NOMO-1 treated with DMSO at 0.1 percent for 48 hours (cell line): ENCODE measurements at regions not wholly inside any gene's neighbourhood (a gene's known extent, or its start where the extent isn't known, plus 50 kb on each side); places are given as distances from the start of the nearest gene placed in this dataset.
A peak's percentile ranks its signal among the peaks of the same experiment; 100 is the strongest.
"Not testable (repeated sequence)": the region's sequence is repeated elsewhere in the genome, so short reads cannot be mapped to it uniquely, and the experiment has no call there.

Experiments used
- DNase-seq: peaks from one replicate; lab custom pipeline; 2025; ENCODE audit not compliant: unreplicated experiment; lab: John Stamatoyannopoulos, UW

- DNase-seq = no peak
These were observed 1352.2 kb upstream of the PRR20A start for GRCh38 chr13:55788548-55788947.

DNA sequence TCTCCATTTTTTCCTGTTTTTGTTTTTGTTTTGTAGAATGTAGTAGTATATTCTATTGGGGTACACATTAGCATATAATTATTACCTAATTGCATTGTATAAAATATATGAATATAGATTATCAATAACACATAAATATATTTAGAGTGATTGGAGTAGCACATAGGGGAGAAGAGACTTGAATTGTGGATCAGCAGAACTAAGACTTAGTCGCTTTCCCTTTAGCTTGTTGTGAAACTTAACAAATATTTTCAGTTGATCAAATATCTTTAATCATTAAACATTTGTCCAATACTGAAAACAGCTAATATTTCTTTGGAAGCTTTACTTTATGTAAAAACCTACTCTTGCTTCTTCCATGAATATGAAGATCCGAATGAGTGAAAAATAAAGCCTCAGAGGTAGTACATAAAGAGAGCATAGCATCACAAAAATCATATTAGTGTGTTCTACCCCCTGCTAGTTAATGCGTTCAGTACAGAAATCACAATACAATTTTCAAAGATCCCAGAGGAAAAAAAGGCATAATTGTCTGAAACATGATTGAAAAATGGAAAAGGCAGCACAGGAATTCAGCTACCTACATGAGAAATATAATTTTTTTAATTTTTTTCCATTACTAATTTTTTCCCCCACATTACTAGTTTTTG lies 1348.0 kb upstream of the PRR20A start:
- no peak for DNase-seq

DNA sequence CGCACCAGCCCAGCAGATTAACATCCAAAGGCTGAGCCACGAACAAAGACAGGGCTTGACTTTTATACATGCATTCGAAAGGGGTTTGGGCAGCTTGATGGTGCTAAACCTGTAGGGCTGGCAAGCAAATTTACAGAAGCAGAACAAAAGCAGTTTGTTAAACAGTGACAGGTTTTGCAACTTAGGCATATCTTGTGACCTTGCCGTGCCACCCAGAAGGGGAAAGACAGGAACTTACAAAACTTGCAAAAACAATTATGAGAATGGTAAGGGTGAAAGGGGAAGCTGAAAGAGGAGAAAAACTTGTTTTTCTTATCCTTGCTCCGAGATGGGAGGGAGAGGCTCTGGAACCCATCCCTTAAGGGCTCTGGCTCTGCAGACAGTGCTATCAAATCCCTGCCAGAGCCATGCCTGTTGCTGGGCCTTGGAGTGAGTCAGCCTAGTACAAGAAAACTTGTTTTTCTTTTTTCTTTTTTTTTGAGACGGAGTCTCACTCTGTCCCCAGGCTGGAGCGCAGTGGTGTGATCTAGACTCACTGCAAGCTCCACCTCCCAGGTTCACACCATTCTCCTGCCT lies 1325.2 kb upstream of the PRR20A start:
- DNase-seq = peak; percentile 91

- DNase-seq = no peak
These were observed 1323.6 kb upstream of the PRR20A start for GRCh38 chr13:55816976-55817601.

DNA sequence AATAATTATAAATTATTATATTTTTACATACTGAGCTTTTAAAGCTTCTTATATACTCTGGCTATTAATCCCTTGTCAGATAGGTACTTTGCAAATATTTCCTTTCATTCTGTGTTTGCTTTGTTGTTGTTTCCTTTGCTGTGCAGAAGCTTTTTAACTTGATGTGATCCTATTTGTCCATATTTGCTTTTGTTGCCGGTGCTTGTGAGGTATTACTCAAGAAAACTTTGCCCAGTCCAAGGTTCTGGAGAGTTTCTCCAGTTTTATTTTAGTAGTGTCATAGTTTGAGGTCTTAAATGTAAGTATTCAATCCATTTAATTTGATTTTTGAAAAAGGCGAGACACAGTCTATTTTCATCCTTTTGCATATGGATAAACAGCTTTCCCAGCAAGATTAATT lies 1319.9 kb upstream of the PRR20A start:
- DNase-seq = no peak

DNA sequence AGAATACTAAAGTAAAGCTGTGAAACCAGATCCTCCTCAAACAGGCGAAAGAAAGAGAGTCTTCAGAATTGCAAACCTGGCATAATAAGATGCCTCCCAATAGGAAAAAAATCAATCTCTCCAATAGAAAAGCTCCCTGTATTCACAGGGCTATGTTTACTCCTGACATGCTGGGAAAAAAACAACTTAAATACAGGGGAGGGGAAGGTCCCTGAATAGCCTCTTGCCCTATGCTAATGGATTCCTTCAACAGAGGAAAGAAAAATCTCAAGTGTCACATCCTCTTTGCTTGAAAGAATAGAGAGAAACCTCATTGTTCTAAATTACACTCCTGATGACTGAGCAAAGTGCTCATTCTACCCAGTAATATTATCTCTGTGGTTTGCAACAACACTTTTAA lies 1271.1 kb upstream of the PRR20A start:
- no peak for DNase-seq

DNA sequence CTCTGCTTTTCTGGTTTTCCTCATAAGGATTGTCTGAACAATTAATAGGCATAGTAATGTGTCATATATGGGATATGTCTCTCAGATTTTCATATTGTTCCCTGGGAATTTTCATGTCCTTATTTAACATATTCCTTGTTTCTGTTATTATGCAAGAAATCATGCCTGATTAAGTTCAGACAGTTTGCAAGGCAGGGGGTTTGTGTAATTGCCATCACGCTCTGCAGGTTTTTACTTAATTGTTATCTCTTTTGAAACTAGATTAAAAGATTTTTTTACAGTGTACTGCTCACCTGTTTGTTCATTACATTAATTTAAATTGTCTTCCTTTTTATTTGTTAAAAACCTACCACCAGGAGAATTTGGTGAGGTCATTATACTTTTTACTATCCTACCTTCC lies 1253.2 kb upstream of the PRR20A start:
- no peak for DNase-seq

DNA sequence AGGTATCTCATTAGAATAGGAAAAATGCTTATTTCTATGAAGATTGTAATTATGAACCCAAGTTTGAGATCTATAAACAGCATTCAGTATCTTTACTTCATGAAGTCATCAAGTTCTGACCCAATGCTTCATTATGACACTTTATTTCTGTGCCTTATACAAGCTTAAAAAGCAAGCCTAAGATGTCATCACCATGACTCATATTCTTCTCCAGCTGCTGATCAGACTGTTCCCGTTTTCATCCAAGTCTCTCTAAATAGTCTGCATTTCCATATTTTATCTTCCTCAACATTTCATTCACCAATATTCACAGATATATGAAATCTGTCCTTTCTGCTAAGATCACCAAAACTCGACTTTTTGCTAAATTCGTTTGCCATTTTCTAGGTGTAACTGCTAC lies 1247.2 kb upstream of the PRR20A start:
- no peak for DNase-seq

DNA sequence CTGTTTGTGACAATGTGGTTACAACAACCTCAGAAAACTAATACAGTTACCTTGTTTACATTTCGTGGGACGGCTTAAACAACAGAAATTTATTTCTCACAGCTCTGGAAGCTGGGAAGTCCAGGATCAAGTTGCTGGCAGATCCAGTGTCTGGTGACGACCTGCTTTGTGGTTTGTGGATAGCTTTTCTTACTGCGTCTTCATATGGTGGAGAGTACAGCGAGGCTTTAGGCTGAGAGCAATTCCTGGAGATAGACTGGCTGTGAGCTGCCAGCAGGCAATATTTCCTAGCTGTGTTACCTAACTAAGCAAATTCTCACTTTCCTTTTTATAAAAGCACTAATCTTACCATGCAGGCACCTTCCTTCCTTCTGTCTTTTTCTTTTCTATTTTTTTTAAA lies 1203.5 kb upstream of the PRR20A start:
- no peak for DNase-seq

DNA sequence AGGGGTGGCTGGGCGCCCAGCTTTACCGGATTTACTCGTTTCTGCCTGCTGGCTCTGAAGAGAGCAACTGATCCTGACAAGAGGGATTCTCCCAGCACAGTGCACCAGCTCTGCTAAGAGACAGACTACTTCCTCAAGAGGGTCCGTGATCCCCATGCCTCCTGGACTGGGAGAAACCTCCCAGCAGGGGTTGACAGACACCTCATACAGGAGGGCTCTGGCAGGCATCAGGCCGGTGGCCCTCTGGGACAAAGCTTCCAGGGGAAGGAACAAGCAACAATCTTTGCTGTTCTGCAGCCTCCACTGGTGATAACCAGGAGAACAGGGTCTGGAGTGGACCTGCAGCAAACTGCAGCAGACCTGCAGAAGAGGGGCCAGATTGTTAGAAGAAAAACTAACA lies 1192.5 kb upstream of the PRR20A start:
- no peak for DNase-seq

- no peak for DNase-seq
These were observed 1176.8 kb upstream of the PRR20A start for GRCh38 chr13:55963934-55964333.

DNA sequence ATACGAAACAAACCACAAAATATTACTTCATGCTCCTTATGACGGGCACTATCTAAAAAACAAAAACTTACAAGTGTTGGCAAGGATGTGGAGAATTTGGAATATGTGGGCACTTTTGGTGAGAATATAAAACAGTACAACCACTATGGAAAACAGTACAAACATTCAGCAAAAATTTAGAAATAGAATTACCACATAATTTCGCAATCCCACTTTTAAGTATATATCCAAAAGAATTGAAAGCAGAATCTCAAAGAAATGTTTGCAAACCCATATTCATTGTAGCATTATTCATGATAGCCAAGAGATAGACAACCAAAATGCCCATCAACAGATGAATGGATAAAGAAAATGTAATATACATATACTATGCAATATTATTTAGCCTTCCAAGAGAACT lies 1173.7 kb upstream of the PRR20A start:
- no peak for DNase-seq

- DNase-seq = no peak
These were observed 1163.3 kb upstream of the PRR20A start for GRCh38 chr13:55977436-55977835.

GRCh38 chr13:55981381-55981780 lies 1159.3 kb upstream of the PRR20A start:
- DNase-seq = no peak

GRCh38 chr13:55984026-55984425 lies 1156.7 kb upstream of the PRR20A start:
- not testable (repeated sequence) for DNase-seq

DNA sequence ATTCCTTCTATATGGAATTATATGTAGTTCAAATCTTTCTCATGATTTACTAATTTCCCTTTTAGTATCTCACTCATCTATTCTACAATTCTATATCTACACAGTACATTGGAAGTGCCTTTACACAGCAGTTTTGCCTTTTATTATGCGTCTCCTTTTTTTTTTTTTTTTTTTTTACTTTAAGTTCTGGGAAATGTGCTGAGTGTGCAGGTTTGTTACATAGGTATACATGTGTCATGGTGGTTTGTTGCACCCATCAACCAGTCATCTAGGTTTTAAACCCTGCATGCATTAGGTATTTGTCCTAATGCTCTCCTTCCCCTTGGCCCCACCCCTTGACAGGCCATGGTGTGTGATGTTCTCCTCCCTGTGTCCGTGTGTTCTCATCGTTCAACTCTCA lies 1150.1 kb upstream of the PRR20A start:
- no peak for DNase-seq

DNA sequence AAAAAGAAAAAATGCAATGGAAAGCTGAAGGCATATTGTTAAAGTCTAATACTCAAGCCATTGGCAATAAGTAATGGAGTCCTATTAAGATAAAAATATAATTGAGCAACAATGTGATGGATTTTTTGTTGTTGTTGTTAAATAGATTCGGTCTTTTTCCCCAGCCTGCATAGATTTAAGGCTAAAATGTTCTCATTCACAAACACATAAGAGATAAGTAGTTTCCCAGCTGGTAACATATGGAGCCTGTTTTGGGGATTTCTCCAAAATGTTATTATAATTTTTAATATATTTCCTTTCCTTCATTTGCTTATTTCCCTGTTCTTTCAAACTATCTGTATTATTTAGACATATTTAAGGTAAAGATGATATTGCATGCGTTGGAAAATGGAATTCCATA lies 1149.1 kb upstream of the PRR20A start:
- DNase-seq = no peak

GRCh38 chr13:55992145-55992544 lies 1148.6 kb upstream of the PRR20A start:
- DNase-seq = no peak

DNA sequence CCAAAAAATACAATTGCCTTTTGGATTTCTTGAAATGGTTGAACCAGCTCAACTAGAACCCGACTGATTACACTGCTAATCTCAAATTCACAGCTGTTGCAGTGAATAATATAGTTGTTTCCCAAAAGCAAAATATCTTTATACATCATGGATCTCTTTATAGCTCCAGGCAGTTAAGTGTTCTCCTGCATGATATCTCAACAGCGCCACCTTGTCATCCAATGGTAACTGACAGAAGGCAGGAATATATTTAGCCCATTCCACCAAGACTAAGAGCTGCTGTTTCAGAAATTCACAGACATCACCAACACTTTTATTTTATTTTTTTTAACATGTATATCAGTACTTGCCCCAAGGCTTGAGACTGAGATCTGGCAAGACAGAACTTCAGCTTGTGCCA lies 1141.0 kb upstream of the PRR20A start:
- DNase-seq = no peak

DNA sequence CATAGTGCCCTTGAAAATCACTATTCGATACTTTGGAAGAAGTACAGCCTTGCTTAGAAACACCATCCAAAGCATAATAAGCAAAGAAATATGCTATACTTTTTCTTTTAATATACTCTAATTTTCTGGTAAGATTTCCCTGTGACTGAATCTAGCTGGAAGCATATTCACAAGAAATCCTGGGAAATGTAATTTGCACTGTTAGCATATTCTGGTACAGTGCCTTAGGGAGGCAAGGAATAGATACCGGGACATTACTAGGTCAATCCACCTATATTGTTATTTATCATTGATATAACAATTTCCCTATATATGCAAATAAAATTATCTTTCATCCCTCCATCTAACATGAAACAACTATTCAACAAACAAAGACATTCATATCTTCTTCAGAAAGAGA lies 1131.3 kb upstream of the PRR20A start:
- no peak for DNase-seq

- DNase-seq = no peak
These were observed 1128.1 kb upstream of the PRR20A start for GRCh38 chr13:56012644-56013043.

- DNase-seq = no peak
These were observed 1124.8 kb upstream of the PRR20A start for GRCh38 chr13:56015919-56016318.

DNA sequence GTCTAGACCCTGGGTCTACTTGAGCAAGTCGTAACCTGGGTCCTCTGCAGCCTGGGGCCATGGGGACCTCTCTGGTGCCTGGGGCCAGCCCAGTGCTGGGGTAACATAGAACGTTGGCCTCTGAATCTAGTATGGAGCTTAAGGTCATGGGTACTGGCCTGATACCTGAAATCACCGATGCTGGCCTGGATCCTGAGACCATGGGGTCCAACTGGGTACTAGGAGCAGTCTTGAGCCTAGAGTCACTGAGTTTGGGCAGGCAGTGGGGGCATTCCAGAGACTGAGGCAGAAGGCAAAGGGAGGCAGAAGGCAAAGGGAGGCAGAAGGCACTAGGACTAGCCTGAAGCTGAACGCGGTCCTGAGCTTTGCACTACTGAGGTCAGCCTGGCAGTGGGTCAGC lies 1121.1 kb upstream of the PRR20A start:
- DNase-seq = no peak
